ENCODE measurements at regions not wholly inside any gene's neighbourhood (a gene's known extent, or its start where the extent isn't known, plus 50 kb on each side); places are given as distances from the start of the nearest gene placed in this dataset.

DNA sequence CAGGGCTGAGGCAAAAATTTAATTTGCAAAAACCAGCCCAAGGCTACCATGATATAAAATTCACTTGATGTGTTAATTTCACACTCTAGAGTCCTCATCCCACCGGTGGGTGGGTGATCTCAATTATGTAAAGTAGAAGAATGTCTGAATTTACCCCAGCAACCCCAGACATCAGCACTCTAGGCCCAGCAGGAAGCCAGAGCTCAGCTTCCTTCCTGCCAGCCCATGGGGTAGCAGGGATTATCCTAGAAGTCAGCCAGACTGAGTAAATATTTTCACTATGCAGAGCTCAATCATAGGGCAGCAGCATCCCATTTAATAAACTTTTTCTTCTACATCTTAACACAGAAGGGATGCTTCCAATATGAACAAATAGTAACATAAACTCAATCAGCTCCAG lies 71.0 kb downstream of the SIPA1L2 start:
- TF ChIP-seq, protein P1, sequence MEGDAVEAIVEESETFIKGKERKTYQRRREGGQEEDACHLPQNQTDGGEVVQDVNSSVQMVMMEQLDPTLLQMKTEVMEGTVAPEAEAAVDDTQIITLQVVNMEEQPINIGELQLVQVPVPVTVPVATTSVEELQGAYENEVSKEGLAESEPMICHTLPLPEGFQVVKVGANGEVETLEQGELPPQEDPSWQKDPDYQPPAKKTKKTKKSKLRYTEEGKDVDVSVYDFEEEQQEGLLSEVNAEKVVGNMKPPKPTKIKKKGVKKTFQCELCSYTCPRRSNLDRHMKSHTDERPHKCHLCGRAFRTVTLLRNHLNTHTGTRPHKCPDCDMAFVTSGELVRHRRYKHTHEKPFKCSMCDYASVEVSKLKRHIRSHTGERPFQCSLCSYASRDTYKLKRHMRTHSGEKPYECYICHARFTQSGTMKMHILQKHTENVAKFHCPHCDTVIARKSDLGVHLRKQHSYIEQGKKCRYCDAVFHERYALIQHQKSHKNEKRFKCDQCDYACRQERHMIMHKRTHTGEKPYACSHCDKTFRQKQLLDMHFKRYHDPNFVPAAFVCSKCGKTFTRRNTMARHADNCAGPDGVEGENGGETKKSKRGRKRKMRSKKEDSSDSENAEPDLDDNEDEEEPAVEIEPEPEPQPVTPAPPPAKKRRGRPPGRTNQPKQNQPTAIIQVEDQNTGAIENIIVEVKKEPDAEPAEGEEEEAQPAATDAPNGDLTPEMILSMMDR (conservative IDR thresholded peaks at IDR 0.05; ENCODE audit: low read depth, low read length): no peak
- TF ChIP-seq EZH2 (IDR thresholded peaks at IDR 0.05; ENCODE audit: borderline replicate concordance, low read depth, low read length, poor library complexity, severe bottlenecking): no peak
